ENCODE measurements at regions not wholly inside any gene's neighbourhood (a gene's known extent, or its start where the extent isn't known, plus 50 kb on each side); places are given as distances from the start of the nearest gene placed in this dataset.

DNA sequence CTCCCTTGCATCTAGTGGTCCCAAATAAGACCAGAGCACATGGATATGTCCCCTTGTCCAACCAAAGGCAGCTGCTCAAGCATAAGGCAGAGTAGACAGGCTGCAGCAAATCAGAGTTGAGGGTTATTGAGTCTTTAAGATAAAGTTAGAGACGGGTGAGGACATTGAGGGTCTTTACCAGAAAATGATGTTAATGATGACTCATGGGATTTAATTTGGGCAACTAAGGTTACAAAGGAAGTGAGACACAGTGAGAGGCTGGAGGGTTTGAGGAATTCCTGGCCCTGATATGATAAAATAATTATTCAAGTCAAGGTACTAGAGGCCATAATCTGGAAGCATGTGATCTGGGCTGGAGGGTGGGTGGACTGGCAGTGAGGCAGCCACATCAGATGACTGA lies 133.6 kb downstream of the ALDH8A1 start:
- Histone ChIP-seq H3K56ac (replicated peaks; ENCODE audit: insufficient read length, low read depth, low read length) (no peak overlapping the region), H3K23me2 (ENCODE audit: low read depth, low read length) (no peaks in the 10 kb centered on the region), H3K4ac (replicated peaks; ENCODE audit: insufficient read length, low read depth, low read length) (no peak overlapping the region), H2BK20ac (ENCODE audit: low read length) (no peak overlapping the region), H3K27me3 (replicated peaks in 1 of 4; ENCODE audit: control insufficient read depth in 3 of 4, extremely low read depth in 1 of 4, insufficient read depth in 3 of 4, low read length in 3 of 4) (no peaks in the 10 kb centered on the region), H3K27ac (ENCODE audit: low read depth, low read length) (no peak overlapping the region), H3K36me3 (ENCODE audit: control insufficient read depth in 2 of 4, insufficient read depth in 4 of 4, low read length in 3 of 4) (no peaks in the 10 kb centered on the region), H4K91ac (replicated peaks; ENCODE audit: insufficient read length, low read length) (no peak overlapping the region), H2BK12ac (ENCODE audit: low read depth, low read length) (no peak overlapping the region), H3K79me2 (ENCODE audit: control insufficient read depth in 1 of 2, insufficient read depth in 2 of 2, low read length in 2 of 2) (no peaks in the 10 kb centered on the region), H3K9ac (replicated peaks in 1 of 4; ENCODE audit: extremely low read depth in 1 of 4, low read depth in 3 of 4, low read length in 3 of 4) (no peak overlapping the region), H3K4me3 (ENCODE audit: extremely low read depth in 1 of 4, insufficient read depth in 2 of 4, low read depth in 3 of 4, low read length in 4 of 4) (no peak overlapping the region), H2BK5ac (ENCODE audit: low read depth, low read length) (no peak overlapping the region), H3K14ac (ENCODE audit: insufficient read length) (no peak overlapping the region), H2BK15ac (ENCODE audit: low read length) (no peak overlapping the region), H3K9me3 (ENCODE audit: insufficient read depth in 2 of 2, low read depth in 1 of 2, low read length in 1 of 2) (no peaks in the 10 kb centered on the region), H4K8ac (ENCODE audit: extremely low read depth, insufficient read depth, low read length) (no peak overlapping the region), H3K79me1 (ENCODE audit: low read depth, low read length) (no peaks in the 10 kb centered on the region), H4K20me1 (replicated peaks in 1 of 2; ENCODE audit: control insufficient read depth in 1 of 2, insufficient read depth in 2 of 2, low read length in 2 of 2) (no peaks in the 10 kb centered on the region), H3K4me1 (replicated peaks in 1 of 4; ENCODE audit: control insufficient read depth in 3 of 4, insufficient read depth in 4 of 4, low read length in 3 of 4) (no peaks in the 10 kb centered on the region), H3K23ac (ENCODE audit: insufficient read length) (no peak overlapping the region), H2AFZ (ENCODE audit: low read length) (no peak overlapping the region), H3K18ac (ENCODE audit: extremely low read depth, low read length) (no peak overlapping the region), H3K4me2 (ENCODE audit: insufficient read depth in 1 of 2, low read depth in 2 of 2, low read length in 2 of 2) (no peak overlapping the region), H4K5ac (ENCODE audit: insufficient read length, low read depth, low read length) (no peak overlapping the region), H2AK5ac (ENCODE audit: low read depth, low read length) (no peak overlapping the region), H2BK120ac (replicated peaks; ENCODE audit: low read depth, low read length) (no peak overlapping the region)
- ChIA-PET CTCF (ENCODE audit: partially characterized antibody) (interaction anchor here (0.6 to 1.3 kb wide), 4 partner anchors 9 to 1520 kb away, joined by 3 to 4 read pairs (median 3); no protein-coding TSS in a partner anchor), POLR2A (ENCODE audit: partially characterized antibody) (no interaction called here)
- DNase-seq (ENCODE audit: low read depth in 1 of 2, low spot score in 2 of 2): no peak
- no peak for FAIRE-seq
- WGBS, 2 experiments (ENCODE audit: extremely low coverage in 1 of 2, insufficient coverage in 1 of 2, insufficient read length in 1 of 2, insufficient replicate concordance in 2 of 2, low coverage in 1 of 2, low lambda C conversion rate in 2 of 2, missing lambda C conversion rate in 1 of 2): 50% methylated on average over 1 of the region's 1 CpG; no CpG with 5 or more reads in 1 of the 2 experiments
- TF ChIP-seq, protein P1, sequence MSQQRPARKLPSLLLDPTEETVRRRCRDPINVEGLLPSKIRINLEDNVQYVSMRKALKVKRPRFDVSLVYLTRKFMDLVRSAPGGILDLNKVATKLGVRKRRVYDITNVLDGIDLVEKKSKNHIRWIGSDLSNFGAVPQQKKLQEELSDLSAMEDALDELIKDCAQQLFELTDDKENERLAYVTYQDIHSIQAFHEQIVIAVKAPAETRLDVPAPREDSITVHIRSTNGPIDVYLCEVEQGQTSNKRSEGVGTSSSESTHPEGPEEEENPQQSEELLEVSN (IDR thresholded peaks at IDR 0.05): no peak
- TF ChIP-seq, protein P2, sequence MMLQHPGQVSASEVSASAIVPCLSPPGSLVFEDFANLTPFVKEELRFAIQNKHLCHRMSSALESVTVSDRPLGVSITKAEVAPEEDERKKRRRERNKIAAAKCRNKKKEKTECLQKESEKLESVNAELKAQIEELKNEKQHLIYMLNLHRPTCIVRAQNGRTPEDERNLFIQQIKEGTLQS (IDR thresholded peaks at IDR 0.05; ENCODE audit: insufficient read depth, low read depth, low read length): no peak
- no peak for TF ChIP-seq CHD2 (IDR thresholded peaks at IDR 0.05; ENCODE audit: low read length)
- TF ChIP-seq CBX5 (IDR thresholded peaks at IDR 0.05; ENCODE audit: low read depth, low read length): no peak
- TF ChIP-seq SP1 (IDR thresholded peaks at IDR 0.05; ENCODE audit: low read depth, low read length): no peak
